ENCODE measurements at regions not wholly inside any gene's neighbourhood (a gene's known extent, or its start where the extent isn't known, plus 50 kb on each side); places are given as distances from the start of the nearest gene placed in this dataset.

GRCh38 chr7:85620936-85621685 is 434.3 kb upstream of the SEMA3D start:
- no peak for TF ChIP-seq POLR2A (IDR thresholded peaks at IDR 0.05)
- TF ChIP-seq CTCF (IDR thresholded peaks at IDR 0.05 in 4 of 5, conservative IDR thresholded peaks at IDR 0.05 in 1 of 5) = no peak
